Fibroblast of peridontal ligament (primary cell): ENCODE measurements at regions not wholly inside any gene's neighbourhood (a gene's known extent, or its start where the extent isn't known, plus 50 kb on each side); places are given as distances from the start of the nearest gene placed in this dataset.
"Not testable (repeated sequence)": the region's sequence is repeated elsewhere in the genome, so short reads cannot be mapped to it uniquely, and the experiment has no call there.

Experiments used
- DNase-seq: peaks from one replicate; pipeline ENCODE4 v3.0.0-alpha.2; 2010; ENCODE audit errors: extremely low read depth

DNA sequence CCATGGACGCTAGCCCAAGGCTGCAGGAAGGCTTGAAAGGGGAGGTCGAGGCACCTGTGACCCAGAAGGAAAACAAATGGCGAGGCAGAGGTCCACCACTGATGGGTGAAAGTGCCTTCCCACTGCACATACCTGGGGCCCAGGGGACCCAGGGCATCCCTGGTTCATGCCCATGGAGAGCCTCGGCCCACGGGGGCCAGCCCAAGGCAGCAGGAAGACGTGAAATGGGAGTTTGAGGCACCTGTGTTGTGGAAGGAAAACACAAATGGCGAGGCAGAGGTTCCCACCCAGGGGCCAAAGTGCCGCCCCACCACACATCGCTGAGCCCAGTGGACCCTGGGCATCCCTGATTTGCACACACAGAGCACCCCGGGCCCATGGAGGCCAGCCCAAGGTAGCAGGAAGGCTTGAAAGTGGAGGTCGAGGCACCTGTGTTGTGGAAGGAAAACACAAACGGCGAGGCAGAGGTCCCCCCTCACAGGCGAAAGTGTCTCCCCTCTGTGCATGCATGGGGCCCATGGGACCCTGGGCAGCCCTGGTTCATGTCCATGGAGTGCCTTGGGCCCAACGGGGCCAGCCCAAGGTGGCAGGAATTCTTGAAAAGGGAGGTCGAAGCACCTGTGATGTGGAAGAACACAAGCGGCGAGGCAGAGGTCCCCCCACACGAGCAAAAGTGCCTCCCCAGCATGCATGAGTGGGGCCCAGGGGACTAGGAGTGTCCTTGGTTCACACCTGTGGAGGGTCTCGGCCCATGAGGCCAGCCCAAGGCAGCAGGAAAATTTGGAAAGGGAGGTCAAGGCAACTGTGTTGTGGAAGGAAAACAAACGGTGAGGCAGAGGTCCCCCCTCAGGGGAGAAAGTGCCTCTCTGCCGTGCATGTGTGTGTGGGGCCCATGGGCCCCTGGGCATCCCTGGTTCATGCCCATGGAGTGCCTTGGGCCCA lies 383.3 kb downstream of the ALG10 start:
- no peak for DNase-seq

GRCh38 chr12:34406228-34406995 lies 384.1 kb downstream of the ALG10 start:
- no peak for DNase-seq

DNA sequence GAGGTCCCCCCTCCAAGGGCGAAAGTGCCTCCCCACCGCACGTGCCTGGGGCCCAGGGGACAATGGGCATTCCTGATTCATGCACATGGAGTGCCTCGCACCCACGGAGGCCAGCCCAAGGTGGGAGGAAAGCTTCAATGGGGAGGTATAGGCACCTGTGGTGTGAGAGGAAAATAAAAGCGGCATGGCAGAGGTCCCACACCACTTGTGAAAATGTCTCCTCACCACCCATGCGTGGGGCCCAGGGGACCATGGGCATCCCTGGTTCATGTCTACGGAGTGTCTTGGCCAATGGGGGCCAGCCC lies 384.7 kb downstream of the ALG10 start:
- DNase-seq: no peak

DNA sequence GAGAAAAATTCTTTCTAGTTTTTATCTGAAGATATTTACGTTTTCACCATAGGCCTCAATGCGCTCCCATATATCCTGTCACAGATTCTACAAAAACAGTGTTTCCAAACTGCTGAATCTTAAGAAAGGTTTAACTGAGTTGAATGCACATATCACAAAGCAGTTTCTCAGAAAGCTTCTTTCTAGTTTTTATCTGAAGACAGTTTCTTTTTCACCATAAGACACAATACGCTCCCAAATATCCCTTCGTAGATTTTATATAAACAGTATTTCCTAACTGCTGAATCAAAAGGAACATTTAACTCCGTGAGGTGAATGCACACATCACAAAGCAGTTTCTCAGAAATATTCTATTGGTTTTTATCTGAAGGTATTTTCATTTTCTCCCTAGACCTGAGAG lies 385.5 kb downstream of the ALG10 start:
- DNase-seq: no peak

DNA sequence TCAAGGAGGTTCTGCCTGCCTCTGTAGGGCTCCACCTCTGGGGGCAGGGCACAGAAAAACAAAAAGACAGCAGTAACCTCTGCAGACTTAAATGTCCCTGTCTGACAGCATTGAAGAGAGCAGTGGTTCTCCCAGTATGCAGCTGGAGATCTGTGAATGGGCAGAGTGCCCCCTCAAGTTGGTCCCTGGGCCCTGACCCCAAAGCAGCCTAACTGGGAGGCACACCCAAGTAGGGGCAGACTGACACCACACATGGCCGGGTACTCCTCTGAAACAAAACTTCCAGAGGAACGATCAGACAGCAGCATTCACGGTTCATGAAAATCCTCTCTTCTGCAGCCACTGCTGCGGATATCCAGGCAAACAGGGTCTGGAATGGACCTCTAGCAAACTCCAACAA lies 409.2 kb downstream of the ALG10 start:
- DNase-seq: not testable (repeated sequence)
